Left lung (tissue), 4 donors: ENCODE measurements at regions not wholly inside any gene's neighbourhood (a gene's known extent, or its start where the extent isn't known, plus 50 kb on each side); places are given as distances from the start of the nearest gene placed in this dataset.

Experiments
- ATAC-seq: fragments of 200-7000 bp; cut with Tn5 transposase; one replicate; pipeline ENCODE4 v1.9.1; 2020; ENCODE audit warnings: moderate library complexity
- DNase-seq, 4 donors: peaks; one replicate each; pipeline ENCODE4 v3.0.0-alpha.2; 2013 to 2020
- H3K27ac ChIP-seq, 2 donors: fragments of 200-600 bp; sonication (generic) in 1 of 2; one replicate each; pipeline versions ENCODE4 v1.5.0 to v1.8.0; 2020 to 2021
- H3K27me3 ChIP-seq, 2 donors: fragments of 200-600 bp; sonication (generic) in 1 of 2; one replicate each; pipeline versions ENCODE4 v1.5.0 to v1.8.0; 2020 to 2021
- H3K36me3 ChIP-seq, 2 donors: fragments of 200-600 bp; sonication (generic) in 1 of 2; one replicate each; pipeline versions ENCODE4 v1.5.0 to v1.8.0; 2020 to 2021
- H3K4me1 ChIP-seq, 2 donors: fragments of 200-600 bp; one replicate each; pipeline ENCODE4 v1.8.0; 2021
- H3K4me3 ChIP-seq, 2 donors: fragments of 200-600 bp; sonication (generic) in 1 of 2; one replicate each; pipeline versions ENCODE4 v1.5.0 to v1.8.0; 2020 to 2021; ENCODE audit warnings: mild to moderate bottlenecking in 1 of 2
- H3K9me3 ChIP-seq, 2 donors: fragments of 200-600 bp; sonication (generic) in 1 of 2; one replicate each; pipeline versions ENCODE4 v1.5.0 to v1.8.0; 2020 to 2021
- intact Hi-C, 2 donors: fragments of 100-400 bp; cut with DNase I; formaldehyde crosslinking; loops; one replicate each; pipeline versions ENCODE4 v1.11.2 to v1.14.2; 2022
- TF ChIP-seq, protein P1 (sequence below), 2 donors: fragments of 200-600 bp; sonication (generic) in 1 of 2; IDR thresholded peaks; one replicate each; pipeline versions ENCODE4 v1.5.0 to v1.8.0; 2021; ENCODE audit warnings: antibody characterized with exemption in 2 of 2
- donor health status: DM: no; HTN: yes; CAD: no.
- donor health status: DM: no; HTN: no; CAD: no.

- H3K27ac ChIP-seq = no peak overlapping the region
- ATAC-seq (no peak), DNase-seq (no peak)
- H3K9me3 ChIP-seq = no peaks in the 10 kb centered on the region
- no peaks in the 10 kb centered on the region for H3K27me3 ChIP-seq
- TF ChIP-seq, protein P1, sequence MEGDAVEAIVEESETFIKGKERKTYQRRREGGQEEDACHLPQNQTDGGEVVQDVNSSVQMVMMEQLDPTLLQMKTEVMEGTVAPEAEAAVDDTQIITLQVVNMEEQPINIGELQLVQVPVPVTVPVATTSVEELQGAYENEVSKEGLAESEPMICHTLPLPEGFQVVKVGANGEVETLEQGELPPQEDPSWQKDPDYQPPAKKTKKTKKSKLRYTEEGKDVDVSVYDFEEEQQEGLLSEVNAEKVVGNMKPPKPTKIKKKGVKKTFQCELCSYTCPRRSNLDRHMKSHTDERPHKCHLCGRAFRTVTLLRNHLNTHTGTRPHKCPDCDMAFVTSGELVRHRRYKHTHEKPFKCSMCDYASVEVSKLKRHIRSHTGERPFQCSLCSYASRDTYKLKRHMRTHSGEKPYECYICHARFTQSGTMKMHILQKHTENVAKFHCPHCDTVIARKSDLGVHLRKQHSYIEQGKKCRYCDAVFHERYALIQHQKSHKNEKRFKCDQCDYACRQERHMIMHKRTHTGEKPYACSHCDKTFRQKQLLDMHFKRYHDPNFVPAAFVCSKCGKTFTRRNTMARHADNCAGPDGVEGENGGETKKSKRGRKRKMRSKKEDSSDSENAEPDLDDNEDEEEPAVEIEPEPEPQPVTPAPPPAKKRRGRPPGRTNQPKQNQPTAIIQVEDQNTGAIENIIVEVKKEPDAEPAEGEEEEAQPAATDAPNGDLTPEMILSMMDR (IDR thresholded peaks at IDR 0.05) = no peak
- H3K4me1 ChIP-seq = no peaks in the 10 kb centered on the region
- intact Hi-C loops = no loop called here
- no peak overlapping the region for H3K4me3 ChIP-seq
- H3K36me3 ChIP-seq = no peaks in the 10 kb centered on the region
Measured at GRCh38 chr5:85663708-85664031, 954.1 kb upstream of the COX7C start.

DNA sequence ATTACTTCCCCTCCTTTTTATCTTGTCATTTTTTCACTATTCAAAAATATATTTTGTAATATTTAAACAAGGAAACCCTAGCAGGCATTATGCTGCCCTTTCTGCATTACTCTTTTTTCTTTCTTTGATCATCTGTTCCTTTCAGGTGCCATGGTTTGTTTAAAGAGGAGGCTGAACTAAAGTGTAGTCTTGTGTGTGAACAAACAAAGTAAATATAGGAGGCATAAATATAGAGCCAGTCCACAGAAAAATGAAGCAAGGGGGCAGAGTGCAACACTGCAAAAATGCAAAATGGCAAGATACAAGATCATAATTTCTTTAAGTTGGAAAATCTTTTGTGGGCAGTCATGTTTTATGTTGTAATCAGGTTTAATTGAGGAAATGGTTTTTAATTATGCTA, 947.3 kb upstream of the COX7C start:
- TF ChIP-seq, protein P1 (IDR thresholded peaks at IDR 0.05) = no peak
- ATAC-seq (no peak), DNase-seq (no peak)
- Histone ChIP-seq H3K27me3 (no peaks in the 10 kb centered on the region), H3K36me3 (no peaks in the 10 kb centered on the region), H3K27ac (no peak overlapping the region), H3K4me1 (no peaks in the 10 kb centered on the region), H3K4me3 (no peak overlapping the region), H3K9me3 (no peaks in the 10 kb centered on the region)
- intact Hi-C loops = no loop called here

GRCh38 chr5:85671223-85671970, 946.3 kb upstream of the COX7C start:
- DNase-seq = no peak
- intact Hi-C loops = no loop called here
- H3K36me3 ChIP-seq = no peaks in the 10 kb centered on the region
- H3K4me3 ChIP-seq = no peak overlapping the region
- TF ChIP-seq, protein P1 (IDR thresholded peaks at IDR 0.05) = no peak
- H3K9me3 ChIP-seq = no peaks in the 10 kb centered on the region
- no peak for ATAC-seq
- H3K27ac ChIP-seq = no peak overlapping the region
- H3K27me3 ChIP-seq = no peaks in the 10 kb centered on the region
- H3K4me1 ChIP-seq = no peaks in the 10 kb centered on the region

GRCh38 chr5:85681871-85682270, 935.9 kb upstream of the COX7C start:
- Histone ChIP-seq H3K4me3 (no peak overlapping the region), H3K27me3 (no peaks in the 10 kb centered on the region), H3K27ac (no peak overlapping the region), H3K4me1 (no peaks in the 10 kb centered on the region), H3K9me3 (no peaks in the 10 kb centered on the region), H3K36me3 (no peaks in the 10 kb centered on the region)
- TF ChIP-seq, protein P1 (IDR thresholded peaks at IDR 0.05) = no peak
- intact Hi-C loops = no loop called here
- no peak for ATAC-seq
- no peak for DNase-seq

DNA sequence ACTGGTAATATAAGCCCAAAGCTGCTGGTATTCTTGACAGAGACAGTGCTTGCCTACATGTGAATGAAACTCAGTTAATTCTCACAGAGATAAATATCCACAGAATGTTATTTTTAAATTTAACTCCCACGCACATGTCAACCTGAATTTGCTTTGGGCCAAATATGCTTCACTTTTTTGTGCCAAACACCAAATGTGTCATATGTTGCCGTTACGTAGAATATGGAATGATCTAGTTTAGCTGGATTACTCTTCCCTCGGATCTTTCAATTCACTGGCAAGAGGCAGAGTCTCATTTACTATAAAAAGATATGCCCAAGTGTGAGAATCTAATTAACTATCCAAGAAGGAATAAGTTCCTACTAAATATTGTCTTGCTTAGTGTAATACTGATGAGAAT, 933.4 kb upstream of the COX7C start:
- DNase-seq (no peak), ATAC-seq (no peak)
- no peak overlapping the region for H3K27ac ChIP-seq
- no peaks in the 10 kb centered on the region for H3K27me3 ChIP-seq
- no peaks in the 10 kb centered on the region for H3K9me3 ChIP-seq
- TF ChIP-seq, protein P1 (IDR thresholded peaks at IDR 0.05) = no peak
- H3K4me1 ChIP-seq = no peaks in the 10 kb centered on the region
- intact Hi-C loops = no loop called here
- no peaks in the 10 kb centered on the region for H3K36me3 ChIP-seq
- H3K4me3 ChIP-seq = no peak overlapping the region
